NCI-H1417 (cell line): ENCODE measurements at regions not wholly inside any gene's neighbourhood (a gene's known extent, or its start where the extent isn't known, plus 50 kb on each side); places are given as distances from the start of the nearest gene placed in this dataset.

Source experiments
- DNase-seq, 3 experiments: peaks; one replicate each; lab custom pipeline; 2025; lab: John Stamatoyannopoulos, UW

DNA sequence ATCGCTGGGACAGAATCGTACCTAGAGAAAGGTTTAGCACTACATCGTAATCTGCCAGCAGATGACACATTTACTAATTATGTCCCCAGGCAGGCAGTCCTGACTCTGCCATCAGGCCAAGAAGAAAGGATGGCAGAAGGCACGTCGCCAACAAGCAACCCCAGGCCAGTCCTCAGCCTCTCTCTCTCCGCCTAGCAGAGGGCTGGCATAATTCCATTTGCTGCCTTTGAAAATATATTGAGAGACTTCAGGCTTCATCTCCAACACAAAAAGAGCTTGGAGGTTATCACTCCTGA lies 1517.0 kb downstream of the TBC1D22A start:
- DNase-seq, result no peak

GRCh38 chr22:48278620-48279460 lies 1516.4 kb downstream of the TBC1D22A start:
- no peak for DNase-seq

GRCh38 chr22:48277868-48278581 lies 1515.6 kb downstream of the TBC1D22A start:
- DNase-seq, result no peak

DNA sequence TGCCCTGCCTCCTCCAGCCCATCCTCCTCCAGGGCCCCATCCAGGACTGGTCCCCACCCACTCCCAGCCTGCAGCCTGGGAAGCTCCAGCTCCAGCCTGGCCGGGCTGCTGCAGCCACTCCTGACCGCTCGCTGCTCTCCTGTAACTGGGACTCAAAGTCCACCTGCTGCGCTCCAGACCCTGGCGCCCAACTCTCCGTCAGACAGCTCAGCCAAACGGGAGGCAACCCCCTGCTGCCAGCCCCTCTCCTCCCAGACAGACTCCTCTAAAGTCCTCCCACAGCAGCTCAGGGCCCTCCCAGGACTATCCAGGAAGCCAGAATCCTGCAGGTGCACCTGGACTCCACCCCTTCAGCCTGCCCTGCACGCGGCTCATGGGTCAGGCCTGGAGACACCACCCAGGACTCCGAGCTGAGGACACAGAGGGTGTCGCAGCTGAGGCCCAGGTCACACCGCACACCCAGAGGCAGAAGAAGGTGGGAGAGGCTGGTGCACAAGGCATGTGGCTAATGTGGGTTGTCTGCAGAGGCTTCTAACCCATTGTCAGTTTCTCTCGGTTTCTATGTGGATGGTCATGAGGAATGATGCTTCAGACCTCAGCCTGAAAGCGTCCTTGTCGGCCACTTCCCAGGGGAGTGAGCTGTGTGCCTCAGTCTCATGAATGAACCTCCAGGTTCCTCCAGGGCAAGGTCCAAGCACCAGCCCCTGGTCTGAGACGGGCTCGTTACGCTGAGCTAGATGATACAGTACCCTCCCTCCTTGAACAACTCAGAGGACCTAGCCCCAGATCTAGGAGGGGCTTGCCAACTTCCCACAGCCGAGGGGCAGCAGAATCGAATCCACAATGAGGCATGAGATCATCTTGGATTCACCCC lies 1514.8 kb downstream of the TBC1D22A start:
- DNase-seq, result no peak

- DNase-seq, result no peak
These were observed 1513.0 kb downstream of the TBC1D22A start for GRCh38 chr22:48275412-48275811.

GRCh38 chr22:48270731-48271130 lies 1508.3 kb downstream of the TBC1D22A start:
- DNase-seq, result no peak

- DNase-seq, result no peak
These were observed 1506.5 kb downstream of the TBC1D22A start for GRCh38 chr22:48268771-48269552.

DNA sequence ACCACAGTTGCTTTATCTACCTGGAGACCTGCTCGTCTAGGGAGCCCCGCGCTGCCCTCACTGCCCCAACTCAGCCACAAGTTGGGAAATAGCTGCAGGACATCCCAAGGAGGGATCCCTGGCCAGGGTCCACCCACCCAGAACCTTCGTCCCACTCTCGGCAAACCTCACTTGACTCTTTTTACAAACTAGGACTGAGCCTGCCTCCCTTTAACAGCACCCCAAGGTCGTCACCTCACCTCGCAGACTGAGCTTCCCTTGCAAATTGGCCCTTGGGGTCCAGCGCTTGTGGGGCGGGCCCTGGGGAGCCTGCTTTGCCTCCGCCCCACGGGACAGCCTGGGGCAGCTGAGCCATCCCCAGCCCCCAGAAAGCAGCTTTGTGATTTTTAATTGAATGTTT lies 1505.8 kb downstream of the TBC1D22A start:
- DNase-seq, result no peak

- DNase-seq, result no peak
These were observed 1505.2 kb downstream of the TBC1D22A start for GRCh38 chr22:48267681-48268080.

- DNase-seq, result no peak
These were observed 1502.7 kb downstream of the TBC1D22A start for GRCh38 chr22:48265000-48265625.

GRCh38 chr22:48264586-48264985 lies 1502.1 kb downstream of the TBC1D22A start:
- no peak for DNase-seq

DNA sequence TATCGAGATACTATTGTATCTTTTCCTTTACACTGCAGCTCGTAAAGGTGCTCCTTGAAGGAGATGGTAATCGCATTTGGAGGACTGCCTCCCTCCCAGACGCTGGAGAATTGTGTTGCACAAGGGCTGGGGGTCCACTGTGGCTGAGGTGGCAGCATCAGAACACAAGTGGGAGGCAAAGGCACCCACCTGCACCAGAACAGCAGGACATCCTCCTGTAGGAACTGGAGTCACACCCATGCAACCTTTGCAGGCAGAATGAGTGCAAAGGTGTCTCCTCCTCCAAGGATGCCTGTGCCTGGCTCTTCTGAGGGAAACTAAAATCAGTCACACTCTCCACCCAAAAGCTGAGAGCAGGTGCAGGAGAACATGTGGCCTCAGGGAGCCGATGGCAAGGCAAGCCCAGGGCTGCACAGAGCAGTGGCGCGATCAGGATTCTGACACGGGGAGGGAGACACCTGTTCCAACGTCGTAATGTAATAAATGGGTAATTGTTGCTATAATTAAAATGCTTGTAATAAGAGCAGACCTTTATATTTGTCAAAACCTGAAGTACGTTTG lies 1501.4 kb downstream of the TBC1D22A start:
- DNase-seq, result no peak

- no peak for DNase-seq
These were observed 1500.9 kb downstream of the TBC1D22A start for GRCh38 chr22:48263431-48263765.

DNA sequence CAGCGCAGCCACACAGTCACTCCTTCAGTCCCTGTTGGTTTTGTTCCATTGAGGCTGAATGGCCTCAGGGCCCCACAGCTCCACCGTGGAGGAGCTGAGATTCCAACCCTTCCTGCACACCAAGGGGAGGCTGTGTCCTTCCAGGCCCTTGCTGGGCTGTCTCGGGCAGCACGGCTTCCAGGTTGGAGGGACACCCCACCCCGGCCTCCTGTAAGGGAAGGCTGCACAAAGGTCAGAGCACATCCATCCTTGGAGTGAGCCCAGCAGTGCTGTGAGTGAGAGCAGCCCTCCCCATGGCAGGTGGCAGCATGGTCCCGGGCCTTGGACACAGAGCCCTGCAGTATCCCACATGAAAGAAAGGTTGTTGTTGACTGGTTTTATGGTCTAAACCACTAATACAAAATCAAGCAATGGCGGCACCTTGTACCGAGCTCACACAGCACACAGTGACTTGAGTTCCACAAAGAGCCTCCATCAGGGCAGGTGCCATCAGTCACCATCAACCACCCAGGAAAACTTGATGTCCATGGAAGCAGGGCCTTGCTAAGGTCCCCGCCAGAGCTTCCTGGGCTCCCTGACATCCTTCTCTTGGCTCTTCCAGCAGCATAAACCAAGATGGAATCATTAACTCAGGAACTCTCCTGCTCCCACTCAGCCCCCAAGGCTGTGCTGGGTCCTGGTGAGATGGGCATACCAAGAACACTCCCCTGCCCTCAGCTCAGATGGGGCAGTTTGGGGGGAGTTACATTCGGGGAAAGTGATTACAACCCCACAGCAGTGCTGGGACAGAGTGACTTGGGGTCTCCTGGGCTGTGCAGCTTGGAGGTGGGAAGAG lies 1500.4 kb downstream of the TBC1D22A start:
- DNase-seq, result no peak

GRCh38 chr22:48261706-48262105 lies 1499.3 kb downstream of the TBC1D22A start:
- DNase-seq, result no peak

- DNase-seq, result no peak
These were observed 1498.7 kb downstream of the TBC1D22A start for GRCh38 chr22:48261048-48261621.

GRCh38 chr22:48259991-48260670 lies 1497.7 kb downstream of the TBC1D22A start:
- DNase-seq, result no peak

DNA sequence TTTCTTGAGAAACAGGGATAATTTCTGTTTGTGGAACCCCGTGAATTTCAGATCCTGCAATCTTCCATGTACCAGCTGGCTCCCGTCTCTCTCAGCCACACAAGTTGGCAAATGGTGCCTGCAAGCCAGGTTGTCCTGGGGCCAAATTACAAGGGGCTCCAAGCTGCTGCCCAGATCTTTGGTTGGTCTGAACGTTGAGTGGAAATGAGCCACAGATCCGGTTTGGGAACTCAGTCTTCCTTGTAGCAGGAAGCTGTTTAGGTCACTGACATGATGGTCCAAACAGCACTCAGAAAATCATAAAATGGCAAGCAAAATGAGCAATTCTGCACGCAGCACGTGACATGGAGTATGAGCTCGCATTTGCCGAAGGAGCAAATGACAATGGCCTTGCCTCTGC lies 1496.4 kb downstream of the TBC1D22A start:
- DNase-seq, result no peak

DNA sequence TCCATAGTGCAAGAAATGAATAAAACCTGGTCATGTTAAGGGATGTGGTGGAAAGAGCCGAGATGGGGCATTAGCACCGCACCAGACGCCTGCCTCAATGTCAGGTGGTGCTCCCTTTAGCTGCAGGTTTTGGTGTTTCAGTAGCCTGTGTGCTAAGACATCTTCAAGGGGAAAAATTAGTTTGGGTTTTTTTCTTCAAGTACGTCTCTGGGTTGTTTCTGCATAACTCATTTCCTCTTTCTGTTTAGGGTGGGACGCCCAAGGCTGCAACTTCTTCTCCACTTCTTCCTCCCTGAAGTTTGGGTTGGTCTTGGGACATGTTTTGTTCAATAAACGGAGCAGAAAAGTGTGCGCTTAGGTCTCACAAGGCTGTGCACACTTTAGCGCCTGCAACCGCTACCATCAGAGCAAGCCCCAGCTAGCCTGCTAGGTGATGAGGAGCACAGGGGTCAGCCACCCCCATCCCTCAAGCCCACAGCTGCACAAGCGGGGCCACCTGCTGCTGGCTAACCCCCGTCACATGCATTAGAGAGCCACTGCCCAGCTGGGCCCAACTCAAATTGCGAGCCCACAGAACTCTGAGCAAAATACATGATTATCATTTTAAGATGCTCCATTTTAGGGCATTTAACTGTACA lies 1495.7 kb downstream of the TBC1D22A start:
- DNase-seq, result no peak
